ENCODE measurements at regions not wholly inside any gene's neighbourhood (a gene's known extent, or its start where the extent isn't known, plus 50 kb on each side); places are given as distances from the start of the nearest gene placed in this dataset.

- TF ChIP-seq CTCF (IDR thresholded peaks at IDR 0.05; ENCODE audit: insufficient read depth, missing control alignments) = no peak
- DNase-seq (ENCODE audit: insufficient read length, low spot score) (no peak), FAIRE-seq (no peak)
Measured at GRCh38 chr5:82419559-82420332, 141.6 kb upstream of the RPS23 start.

- TF ChIP-seq CTCF (IDR thresholded peaks at IDR 0.05; ENCODE audit: insufficient read depth, missing control alignments) = no peak
- DNase-seq (ENCODE audit: insufficient read length, low spot score) = no peak
- FAIRE-seq = no peak
Measured at GRCh38 chr5:82418608-82418950, 140.4 kb upstream of the RPS23 start.

DNA sequence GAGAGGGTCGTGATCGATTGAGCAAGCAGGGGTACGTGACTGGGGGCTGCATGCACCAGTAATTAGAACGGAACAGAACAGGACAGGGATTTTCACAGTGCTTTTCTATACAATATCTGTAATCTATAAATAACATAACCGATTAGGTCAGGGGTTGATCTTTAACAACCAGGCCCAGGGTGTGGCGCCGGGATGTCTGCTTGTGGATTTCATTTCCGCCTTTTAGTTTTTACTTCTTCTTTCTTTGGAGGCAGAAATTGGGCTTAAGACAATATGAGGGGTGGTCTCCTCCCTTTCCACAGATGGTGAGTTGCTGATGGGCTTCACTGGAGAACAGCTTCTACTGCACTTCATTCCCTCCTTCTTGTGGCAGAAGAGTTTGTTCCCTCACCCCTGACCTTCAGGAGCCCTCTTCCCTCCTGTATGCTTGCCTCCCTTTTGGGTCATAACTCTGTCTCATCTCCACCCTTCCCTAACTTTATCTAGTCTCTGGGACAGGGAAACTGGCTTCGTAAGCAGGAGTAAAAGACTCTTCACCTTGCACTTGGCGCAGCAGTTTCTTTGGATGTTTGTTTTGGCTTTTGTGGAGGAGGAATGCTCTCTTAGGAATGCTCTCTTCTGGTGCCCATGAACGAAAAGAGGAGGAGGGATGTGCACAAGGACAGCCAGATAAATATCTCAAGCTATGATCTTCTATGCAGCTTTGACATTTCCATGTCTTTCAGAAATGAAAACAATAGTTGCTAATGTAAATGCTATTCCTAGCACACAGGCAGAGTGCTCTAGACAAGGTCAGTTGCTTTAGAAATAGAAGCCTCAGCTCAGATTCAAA lies 139.8 kb upstream of the RPS23 start:
- FAIRE-seq (no peak), DNase-seq (ENCODE audit: insufficient read length, low spot score) (no peak)
- no peak for TF ChIP-seq CTCF (IDR thresholded peaks at IDR 0.05; ENCODE audit: insufficient read depth, missing control alignments)

- FAIRE-seq (no peak), DNase-seq (ENCODE audit: insufficient read length, low spot score) (no peak)
- TF ChIP-seq CTCF (IDR thresholded peaks at IDR 0.05; ENCODE audit: insufficient read depth, missing control alignments) = no peak
Measured at GRCh38 chr5:82416512-82416911, 138.4 kb upstream of the RPS23 start.

GRCh38 chr5:82414041-82414388 lies 135.9 kb upstream of the RPS23 start:
- no peak for TF ChIP-seq CTCF (IDR thresholded peaks at IDR 0.05; ENCODE audit: insufficient read depth, missing control alignments)
- FAIRE-seq = no peak
- DNase-seq (ENCODE audit: insufficient read length, low spot score) = no peak

DNA sequence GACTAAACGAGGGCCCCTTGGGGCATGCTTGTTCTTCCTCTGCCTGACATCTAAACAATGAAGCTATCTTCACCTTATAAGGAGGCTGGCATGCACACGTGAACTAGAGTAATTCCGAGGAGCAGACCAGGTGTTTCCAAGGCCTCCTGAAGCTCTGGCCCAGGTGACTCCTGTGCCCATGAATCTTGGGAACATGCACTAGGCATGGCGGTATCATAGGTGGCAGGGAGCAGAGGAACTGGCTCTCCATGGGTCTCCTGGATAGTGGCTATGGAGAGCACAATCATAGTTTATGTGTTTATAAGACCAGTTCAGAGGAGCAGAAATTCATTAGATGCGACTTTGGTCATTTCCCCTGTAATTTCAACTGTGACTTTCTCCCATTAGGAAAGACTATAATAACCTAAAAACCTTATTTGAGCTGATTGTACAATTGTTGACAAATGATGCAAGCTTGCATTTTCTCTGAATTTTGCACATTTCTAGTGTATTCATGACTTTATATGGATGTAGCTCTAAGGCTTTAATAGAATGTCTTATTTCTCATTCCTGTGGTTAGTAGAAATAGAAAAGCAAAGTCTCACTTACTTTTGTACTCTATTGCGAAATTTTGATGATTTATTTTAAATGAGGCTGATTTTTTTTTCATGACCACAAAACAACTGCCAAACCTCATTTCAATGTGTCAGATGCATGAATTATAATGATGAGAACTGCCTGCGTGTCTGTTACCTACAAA lies 135.3 kb upstream of the RPS23 start:
- DNase-seq (ENCODE audit: insufficient read length, low spot score) = no peak
- TF ChIP-seq CTCF (IDR thresholded peaks at IDR 0.05; ENCODE audit: insufficient read depth, missing control alignments) = no peak
- FAIRE-seq = no peak
